HG03442 (cell line): ENCODE measurements at regions not wholly inside any gene's neighbourhood (a gene's known extent, or its start where the extent isn't known, plus 50 kb on each side); places are given as distances from the start of the nearest gene placed in this dataset.
"Not testable (repeated sequence)": the region's sequence is repeated elsewhere in the genome, so short reads cannot be mapped to it uniquely, and the experiment has no call there.

Experiments used
- ATAC-seq: cut with Tn5 transposase; IDR thresholded peaks from one replicate; pipeline ENCODE4 v1.9.1; 2021; ENCODE audit warnings: mild to moderate bottlenecking, moderate library complexity; ENCODE audit not compliant: unreplicated experiment

GRCh38 chr2:65589667-65590066 is 157.3 kb upstream of the SPRED2 start:
- no peak for ATAC-seq

GRCh38 chr2:65587779-65588178 is 155.4 kb upstream of the SPRED2 start:
- no peak for ATAC-seq

- no peak for ATAC-seq
These were observed 154.1 kb upstream of the SPRED2 start for GRCh38 chr2:65586516-65586915.

- ATAC-seq, result no peak
These were observed 150.7 kb upstream of the SPRED2 start for GRCh38 chr2:65583061-65583460.

GRCh38 chr2:65582364-65582763 is 150.0 kb upstream of the SPRED2 start:
- ATAC-seq, result no peak

DNA sequence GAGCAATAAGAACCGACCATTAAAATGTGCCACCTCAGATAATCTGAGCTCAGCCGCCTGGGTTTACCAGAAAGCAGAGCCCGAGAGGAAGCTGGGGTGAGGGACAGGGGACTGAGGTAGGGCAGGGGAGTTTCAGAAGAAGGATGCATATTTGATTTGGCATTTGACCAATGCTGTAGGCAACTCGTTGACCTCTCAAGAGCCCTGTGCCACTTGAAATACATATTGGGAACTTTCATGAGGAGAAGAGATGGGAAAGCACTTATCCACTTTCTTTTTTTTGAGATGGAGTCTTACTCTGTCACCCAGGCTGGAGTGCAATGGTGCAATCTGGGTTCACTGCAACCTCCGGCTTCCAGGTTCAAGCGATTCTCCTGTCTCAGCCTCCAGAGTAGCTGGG is 148.4 kb upstream of the SPRED2 start:
- no peak for ATAC-seq

GRCh38 chr2:65579506-65580235 is 147.3 kb upstream of the SPRED2 start:
- ATAC-seq, result no peak

DNA sequence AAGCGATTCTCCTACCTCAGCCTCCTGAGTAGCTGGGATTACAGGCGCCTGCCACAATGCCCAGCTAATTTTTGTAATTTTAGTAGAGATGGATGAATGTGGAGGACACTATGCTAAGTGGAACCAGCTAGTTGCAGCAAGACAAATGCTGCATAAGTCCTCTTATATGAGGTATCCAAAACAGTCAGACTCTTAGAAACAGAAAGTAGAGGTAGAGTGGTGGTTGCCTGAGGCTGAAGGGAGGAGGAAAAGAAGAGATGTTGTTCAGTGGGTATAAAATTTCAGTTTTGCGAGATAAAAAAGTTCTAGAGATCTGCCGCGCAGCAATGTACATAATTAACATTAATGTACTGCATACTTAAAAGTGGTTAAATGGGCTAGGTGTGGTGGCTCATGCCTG is 145.3 kb upstream of the SPRED2 start:
- ATAC-seq, result no peak

GRCh38 chr2:65576861-65577601 is 144.6 kb upstream of the SPRED2 start:
- no peak for ATAC-seq

- ATAC-seq, result no peak
These were observed 143.9 kb upstream of the SPRED2 start for GRCh38 chr2:65576278-65576677.

- no peak for ATAC-seq
These were observed 142.6 kb upstream of the SPRED2 start for GRCh38 chr2:65574993-65575392.

DNA sequence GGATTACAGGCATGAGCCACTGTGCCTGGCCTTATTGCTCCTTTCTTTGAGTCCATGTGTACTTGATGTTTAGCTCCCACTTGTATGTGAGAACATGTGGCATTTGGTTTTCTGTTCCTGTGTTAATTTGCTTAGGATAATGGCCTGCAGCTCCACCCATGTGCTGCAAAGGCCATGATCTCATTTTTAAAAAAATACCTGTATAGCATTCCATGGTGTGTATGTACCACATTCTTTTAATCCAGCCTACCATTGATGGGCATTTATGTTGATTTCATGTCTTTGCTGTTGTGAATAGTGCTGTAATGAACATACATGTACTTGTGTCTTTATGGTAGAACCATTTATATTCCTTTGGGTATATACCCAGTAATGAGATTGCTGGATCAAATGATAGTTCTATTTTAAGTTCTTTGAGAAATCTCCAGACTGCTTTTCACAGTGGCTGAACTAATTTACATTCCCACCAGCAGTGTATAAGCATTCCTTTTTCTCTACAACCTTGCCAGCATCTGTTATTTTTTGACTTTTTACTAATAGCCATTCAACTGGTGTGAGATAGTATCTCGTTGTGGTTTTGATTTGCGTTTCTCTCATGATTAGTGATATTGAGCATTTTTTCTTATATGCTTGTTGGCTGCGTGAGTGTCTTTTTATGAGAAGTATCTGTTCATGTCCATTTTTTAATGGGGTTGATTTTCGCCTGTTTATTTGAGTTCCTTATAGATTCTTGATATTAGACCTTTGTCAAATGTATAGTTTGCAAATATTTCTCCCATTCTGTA is 136.4 kb upstream of the SPRED2 start:
- not testable (repeated sequence) for ATAC-seq

- ATAC-seq, result no peak
These were observed 134.2 kb upstream of the SPRED2 start for GRCh38 chr2:65566617-65567016.

GRCh38 chr2:65565681-65566080 is 133.3 kb upstream of the SPRED2 start:
- no peak for ATAC-seq

- no peak for ATAC-seq
These were observed 131.9 kb upstream of the SPRED2 start for GRCh38 chr2:65564299-65564698.

DNA sequence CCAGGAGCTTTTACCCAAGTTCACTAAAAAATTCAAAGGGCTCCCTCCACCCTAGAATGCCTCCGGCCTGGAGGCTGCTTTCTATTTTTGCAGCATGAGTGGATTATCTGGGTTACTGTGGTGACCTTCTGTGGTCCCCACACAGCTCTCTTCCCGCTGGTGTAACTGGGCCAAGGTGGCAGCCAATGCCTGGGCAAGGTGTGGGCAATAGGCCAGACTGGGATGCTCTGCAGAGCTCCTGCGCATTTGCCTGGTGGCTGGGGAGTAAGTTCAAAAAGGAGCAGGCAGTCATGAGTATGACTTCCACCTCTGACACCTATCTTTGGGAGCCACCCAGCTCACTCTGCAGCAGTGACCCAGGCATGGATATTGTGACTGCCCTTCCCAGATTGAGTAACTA is 130.5 kb upstream of the SPRED2 start:
- ATAC-seq, result no peak

- no peak for ATAC-seq
These were observed 126.3 kb upstream of the SPRED2 start for GRCh38 chr2:65558743-65559142.

GRCh38 chr2:65557616-65558573 is 125.5 kb upstream of the SPRED2 start:
- no peak for ATAC-seq

GRCh38 chr2:65554765-65555591 is 122.6 kb upstream of the SPRED2 start:
- ATAC-seq, result peak; percentile 65
